Pancreas (tissue), 10 donors: ENCODE measurements at regions not wholly inside any gene's neighbourhood (a gene's known extent, or its start where the extent isn't known, plus 50 kb on each side); places are given as distances from the start of the nearest gene placed in this dataset.
A peak's percentile ranks its signal among the peaks of the same experiment; 100 is the strongest.

Experiments
- ATAC-seq, 4 donors: fragments of 200-7000 bp; cut with Tn5 transposase; one replicate each; pipeline versions ENCODE4 v1.8.0 to v1.9.1; 2020; ENCODE audit warnings: mild to moderate bottlenecking in 4 of 4, moderate library complexity in 4 of 4
- DNase-seq, 6 donors: peaks; one replicate each; pipeline ENCODE4 v3.0.0-alpha.2; 2020
- FAIRE-seq: peaks from 2 replicates; lab custom pipeline; 2012; peaks lifted over from hg19 to GRCh38; lab: Jason Lieb, UNC
- H3K27ac ChIP-seq, 4 donors: fragments of 200-600 bp; sonication (generic); 1 replicate in 3 of 4; 2 replicates in 1 of 4; pipeline versions ENCODE4 v1.5.0 to v1.8.0; 2020
- H3K27me3 ChIP-seq, 4 donors: fragments of 200-600 bp; one replicate each; pipeline ENCODE4 v1.8.0; 2021
- H3K36me3 ChIP-seq, 3 donors: fragments of 200-600 bp; sonication (generic) in 1 of 3; one replicate each; pipeline versions ENCODE4 v1.5.0 to v1.8.0; 2020 to 2021
- H3K4me1 ChIP-seq, 3 donors: fragments of 200-600 bp; one replicate each; pipeline ENCODE4 v1.8.0; 2021
- H3K4me3 ChIP-seq, 4 donors: fragments of 200-600 bp; sonication (generic) in 2 of 4; one replicate each; pipeline versions ENCODE4 v1.5.0 to v1.8.0; 2020 to 2021
- H3K9me3 ChIP-seq, 4 donors: fragments of 200-600 bp; one replicate each; pipeline ENCODE4 v1.8.0; 2021
- CTCF ChIP-seq, 4 donors: fragments of 200-600 bp; sonication (generic) in 3 of 4; IDR thresholded peaks; one replicate each; pipeline versions ENCODE4 v1.5.0 to v1.8.0; 2021; ENCODE audit warnings: antibody characterized with exemption in 4 of 4
- WGBS, 2 donors: extraction: QIAGEN DNeasy Blood & Tissue Kit; methylation state at CpG; one replicate each; pipeline ENCODE4 v1.1.7; 2013; 5-methylcytosine and 5-hydroxymethylcytosine counted together
- intact Hi-C, 3 donors: fragments of 100-400 bp; cut with DNase I; formaldehyde crosslinking; loops; one replicate each; pipeline versions ENCODE4 v1.11.1 to v1.14.2; 2022
- donor health status: healthy with polysubstance abuse.
- donor health status: DM: no; HTN: no; CAD: no; lungs with moderate emphysema.
- donor health status: DM: no; HTN: no; CAD: no.
- donor health status: control.
- donor health status: control.
- donor health status: Bipolar disorder and iron deficiency.
- donor health status: DM: yes; HTN: yes; CAD: no.
- donor health status: DM: no; HTN: no; CAD: no.
- donor health status: DM: no; HTN: no; CAD: no.
- donor health status: DM: yes; HTN: yes; CAD: no.

GRCh38 chr5:111950660-111951059 is 193.7 kb upstream of the NREP start:
- no peak for DNase-seq
- no peaks in the 10 kb centered on the region for H3K9me3 ChIP-seq
- no peak for FAIRE-seq
- intact Hi-C loops: no loop called here
- H3K36me3 ChIP-seq: no peaks in the 10 kb centered on the region
- TF ChIP-seq CTCF (IDR thresholded peaks at IDR 0.05): no peak
- no peak overlapping the region for H3K4me3 ChIP-seq
- H3K27ac ChIP-seq: no peak overlapping the region
- 68 to 83% methylated on average over 1 of the region's 1 CpG for WGBS, 2 donors
- no peaks in the 10 kb centered on the region for H3K4me1 ChIP-seq
- H3K27me3 ChIP-seq: no peaks in the 10 kb centered on the region
- no peak for ATAC-seq

GRCh38 chr5:111948092-111948841 is 191.3 kb upstream of the NREP start:
- peak in 3 of 4 donors; percentile 26 to 46 (median 43) for ATAC-seq

GRCh38 chr5:111946556-111946955 is 189.6 kb upstream of the NREP start:
- Histone ChIP-seq H3K36me3 (no peaks in the 10 kb centered on the region), H3K9me3 (no peaks in the 10 kb centered on the region), H3K4me1 (no peaks in the 10 kb centered on the region), H3K27ac (no peak overlapping the region), H3K27me3 (no peaks in the 10 kb centered on the region), H3K4me3 (no peak overlapping the region)
- intact Hi-C loops: no loop called here
- WGBS, 2 donors: 64 to 81% methylated on average over 2 of the region's 2 CpGs
- DNase-seq: no peak
- FAIRE-seq: no peak
- no peak for TF ChIP-seq CTCF (IDR thresholded peaks at IDR 0.05)
- ATAC-seq: no peak

More at GRCh38 chr5:111948092-111948841, 191.3 kb upstream of the NREP start:
- no peaks in the 10 kb centered on the region for H3K27me3 ChIP-seq
- DNase-seq: no peak
- intact Hi-C loops: no loop called here
- no peak for TF ChIP-seq CTCF (IDR thresholded peaks at IDR 0.05)
- no peak overlapping the region for H3K27ac ChIP-seq
- 61 to 67% methylated on average over 4 of the region's 4 CpGs for WGBS, 2 donors
- no peaks in the 10 kb centered on the region for H3K4me1 ChIP-seq
- H3K9me3 ChIP-seq: no peaks in the 10 kb centered on the region
- no peak overlapping the region for H3K4me3 ChIP-seq
- FAIRE-seq: no peak
- no peaks in the 10 kb centered on the region for H3K36me3 ChIP-seq

- DNase-seq: no peak
- H3K4me1 ChIP-seq: no peaks in the 10 kb centered on the region
- no peak for TF ChIP-seq CTCF (IDR thresholded peaks at IDR 0.05)
- intact Hi-C loops: no loop called here
- no peaks in the 10 kb centered on the region for H3K27me3 ChIP-seq
- no peak overlapping the region for H3K4me3 ChIP-seq
- H3K27ac ChIP-seq: no peak overlapping the region
- WGBS, 2 donors: 17 to 43% methylated on average over 1 of the region's 1 CpG
- no peaks in the 10 kb centered on the region for H3K36me3 ChIP-seq
- ATAC-seq: no peak
- H3K9me3 ChIP-seq: no peaks in the 10 kb centered on the region
- FAIRE-seq: no peak
Measured at GRCh38 chr5:111945535-111945934, 188.5 kb upstream of the NREP start.

DNA sequence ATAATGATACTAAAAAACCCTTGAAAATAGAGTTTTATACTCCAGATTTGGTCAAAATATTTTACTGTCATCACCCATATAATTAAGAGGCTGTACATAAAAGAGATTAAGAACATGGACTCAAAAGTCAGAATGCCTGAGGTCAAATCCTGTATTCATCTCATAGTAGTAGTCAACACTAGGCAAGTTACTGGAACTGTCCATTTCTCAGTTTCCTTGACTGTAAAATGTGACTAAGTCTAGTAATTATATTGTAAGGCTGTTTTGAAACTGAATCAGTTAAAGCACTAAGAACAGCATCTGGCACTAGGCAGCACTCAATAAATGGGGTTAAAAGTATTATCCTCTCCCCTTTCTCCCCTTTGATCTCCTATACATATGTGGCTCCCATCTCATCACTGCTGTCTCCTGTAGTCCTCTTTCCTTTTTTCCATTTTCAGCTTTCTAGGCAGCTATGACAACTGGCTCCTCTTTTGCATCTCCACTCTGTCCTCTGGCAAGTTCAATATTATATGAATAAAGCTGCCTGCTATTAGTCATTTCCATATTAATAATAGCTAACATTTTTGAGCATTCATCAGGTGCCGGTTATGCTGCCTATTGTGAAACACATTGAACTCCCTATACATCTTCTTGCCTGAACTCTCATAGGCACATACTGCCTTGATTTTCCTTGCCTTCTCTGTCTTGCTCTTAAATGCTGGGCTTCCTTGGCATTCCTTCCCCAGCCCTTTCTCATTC is 185.8 kb upstream of the NREP start:
- no peak for FAIRE-seq

More for the DNA sequence above, 185.8 kb upstream of the NREP start:
- WGBS, 2 donors: 88 to 100% methylated on average over 1 of the region's 1 CpG
- Histone ChIP-seq H3K27me3 (no peaks in the 10 kb centered on the region), H3K36me3 (no peaks in the 10 kb centered on the region), H3K9me3 (no peaks in the 10 kb centered on the region), H3K27ac (no peak overlapping the region), H3K4me1 (no peaks in the 10 kb centered on the region), H3K4me3 (no peak overlapping the region)
- ATAC-seq (no peak), DNase-seq (no peak)
- intact Hi-C loops: no loop called here
- no peak for TF ChIP-seq CTCF (IDR thresholded peaks at IDR 0.05)
